ENCODE measurements at regions not wholly inside any gene's neighbourhood (a gene's known extent, or its start where the extent isn't known, plus 50 kb on each side); places are given as distances from the start of the nearest gene placed in this dataset.
"Not testable (repeated sequence)": the region's sequence is repeated elsewhere in the genome, so short reads cannot be mapped to it uniquely, and the experiment has no call there.

DNA sequence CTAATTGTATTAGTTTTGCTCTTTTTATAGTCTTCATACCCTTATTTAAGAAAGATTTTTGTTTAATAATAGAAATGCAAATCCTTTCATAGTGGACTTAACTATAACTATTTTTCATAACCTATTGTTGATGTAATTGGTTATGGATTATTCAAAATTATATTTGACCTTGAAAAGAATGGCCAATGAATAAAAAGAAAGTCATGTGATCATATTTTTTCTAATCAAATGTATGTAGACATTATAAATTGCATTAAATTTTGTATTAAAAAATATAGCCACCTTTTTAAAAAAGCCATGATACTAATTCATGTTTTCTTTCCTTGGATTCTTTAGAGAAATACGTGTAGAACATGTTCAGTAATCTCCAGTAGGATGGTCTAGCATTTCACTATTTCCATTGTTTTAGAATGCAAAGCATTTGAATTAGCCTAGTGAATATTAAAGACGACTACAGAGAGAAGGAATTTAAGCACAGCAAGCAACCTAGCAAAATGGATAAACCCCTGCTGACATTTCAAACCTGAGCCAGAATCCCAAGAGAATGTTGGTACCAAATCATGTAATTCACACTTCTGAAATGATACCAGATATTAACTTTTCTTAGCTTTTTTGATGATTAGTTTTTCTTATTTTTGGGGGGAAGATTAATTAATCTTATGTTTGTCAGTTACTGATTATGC is 1297.4 kb upstream of the MIR17HG start:
- Histone ChIP-seq H3K27ac (no peak overlapping the region), H3K4me1 (no peaks in the 10 kb centered on the region), H3K4me3 (no peak overlapping the region), H3K27me3 (no peaks in the 10 kb centered on the region), H3K36me3 (no peaks in the 10 kb centered on the region), H3K9me3 (no peaks in the 10 kb centered on the region)
- TF ChIP-seq, protein P1, sequence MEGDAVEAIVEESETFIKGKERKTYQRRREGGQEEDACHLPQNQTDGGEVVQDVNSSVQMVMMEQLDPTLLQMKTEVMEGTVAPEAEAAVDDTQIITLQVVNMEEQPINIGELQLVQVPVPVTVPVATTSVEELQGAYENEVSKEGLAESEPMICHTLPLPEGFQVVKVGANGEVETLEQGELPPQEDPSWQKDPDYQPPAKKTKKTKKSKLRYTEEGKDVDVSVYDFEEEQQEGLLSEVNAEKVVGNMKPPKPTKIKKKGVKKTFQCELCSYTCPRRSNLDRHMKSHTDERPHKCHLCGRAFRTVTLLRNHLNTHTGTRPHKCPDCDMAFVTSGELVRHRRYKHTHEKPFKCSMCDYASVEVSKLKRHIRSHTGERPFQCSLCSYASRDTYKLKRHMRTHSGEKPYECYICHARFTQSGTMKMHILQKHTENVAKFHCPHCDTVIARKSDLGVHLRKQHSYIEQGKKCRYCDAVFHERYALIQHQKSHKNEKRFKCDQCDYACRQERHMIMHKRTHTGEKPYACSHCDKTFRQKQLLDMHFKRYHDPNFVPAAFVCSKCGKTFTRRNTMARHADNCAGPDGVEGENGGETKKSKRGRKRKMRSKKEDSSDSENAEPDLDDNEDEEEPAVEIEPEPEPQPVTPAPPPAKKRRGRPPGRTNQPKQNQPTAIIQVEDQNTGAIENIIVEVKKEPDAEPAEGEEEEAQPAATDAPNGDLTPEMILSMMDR (IDR thresholded peaks at IDR 0.05) = no peak
- TF ChIP-seq POLR2AphosphoS5 (IDR thresholded peaks at IDR 0.05) (no peak), EP300 (IDR thresholded peaks at IDR 0.05) (no peak), POLR2A (IDR thresholded peaks at IDR 0.05) (no peak)
- WGBS, 2 donors (ENCODE audit: low coverage in 1 of 2) = 30 to 39% methylated on average over 2 of the region's 2 CpGs
- no peak for ATAC-seq

DNA sequence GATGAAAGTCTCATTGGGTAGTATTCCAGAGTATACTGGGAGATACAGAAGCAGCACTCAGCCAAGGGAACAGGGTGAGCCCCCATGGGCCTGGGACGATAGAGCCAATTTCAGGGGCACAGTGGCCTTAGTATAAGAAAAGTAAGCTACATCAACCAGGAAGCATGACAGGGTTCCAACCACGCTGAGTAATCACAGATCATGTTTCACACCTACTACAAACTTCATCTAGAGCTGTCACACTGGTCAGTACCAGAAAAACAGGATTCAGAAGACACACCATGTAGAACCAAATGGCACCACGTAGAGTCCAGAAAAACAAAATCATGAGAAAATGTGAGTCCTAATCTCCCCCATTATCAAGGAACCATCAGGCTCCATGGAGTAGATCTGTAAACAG is 1292.4 kb upstream of the MIR17HG start:
- WGBS, 2 donors (ENCODE audit: low coverage in 1 of 2) = 50 to 79% methylated on average over 2 to 3 of the region's 3 CpGs
- no peaks in the 10 kb centered on the region for H3K9me3 ChIP-seq
- no peak overlapping the region for H3K27ac ChIP-seq
- ATAC-seq = no peak
- no peaks in the 10 kb centered on the region for H3K4me1 ChIP-seq
- no peaks in the 10 kb centered on the region for H3K27me3 ChIP-seq
- H3K36me3 ChIP-seq = no peaks in the 10 kb centered on the region
- H3K4me3 ChIP-seq = no peak overlapping the region
- TF ChIP-seq POLR2A (IDR thresholded peaks at IDR 0.05) (no peak), EP300 (IDR thresholded peaks at IDR 0.05) (no peak), POLR2AphosphoS5 (IDR thresholded peaks at IDR 0.05) (no peak)
- TF ChIP-seq, protein P1 (IDR thresholded peaks at IDR 0.05) = no peak

DNA sequence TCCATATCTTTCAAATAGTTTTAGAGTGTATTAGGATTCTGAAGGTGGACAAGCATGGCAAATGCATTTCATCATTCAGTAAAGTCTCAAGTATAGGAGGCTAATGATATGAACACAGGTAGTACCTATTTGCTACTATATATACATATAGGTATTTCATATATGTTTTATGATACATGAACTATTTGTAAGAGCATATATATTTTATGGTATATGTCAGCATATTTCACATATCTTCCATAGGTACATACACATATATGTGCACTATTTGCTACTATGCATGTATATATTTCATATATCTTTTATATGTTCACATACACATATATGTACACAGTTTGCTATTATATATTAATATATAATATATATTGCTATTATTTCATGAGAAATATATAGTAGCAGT is 1291.7 kb upstream of the MIR17HG start:
- no peaks in the 10 kb centered on the region for H3K4me1 ChIP-seq
- H3K4me3 ChIP-seq = no peak overlapping the region
- H3K36me3 ChIP-seq = no peaks in the 10 kb centered on the region
- TF ChIP-seq EP300 (IDR thresholded peaks at IDR 0.05) (no peak), POLR2AphosphoS5 (IDR thresholded peaks at IDR 0.05) (no peak), POLR2A (IDR thresholded peaks at IDR 0.05) (no peak)
- TF ChIP-seq, protein P1 (IDR thresholded peaks at IDR 0.05) = no peak
- no peaks in the 10 kb centered on the region for H3K9me3 ChIP-seq
- ATAC-seq = no peak
- H3K27ac ChIP-seq = no peak overlapping the region
- H3K27me3 ChIP-seq = no peaks in the 10 kb centered on the region

DNA sequence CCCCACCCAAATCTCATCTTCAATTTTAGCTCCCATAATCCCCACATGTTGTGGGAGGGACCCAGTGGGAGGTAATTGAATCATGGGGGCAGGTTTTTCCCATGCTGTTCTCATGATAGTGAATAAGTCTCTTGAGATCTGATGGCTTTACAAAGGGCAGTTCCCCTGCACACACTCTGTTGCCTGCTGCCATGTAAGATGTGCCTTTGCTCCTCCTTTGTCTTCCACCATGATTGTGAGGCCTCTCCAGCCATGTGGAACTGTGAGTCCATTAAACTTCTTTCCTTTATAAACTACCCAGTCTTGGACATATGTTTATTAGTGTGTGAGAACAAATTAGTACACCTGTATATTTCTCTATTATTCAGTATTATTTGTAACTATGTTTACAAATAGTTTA is 1283.3 kb upstream of the MIR17HG start:
- H3K4me1 ChIP-seq, H3K27ac ChIP-seq, H3K27me3 ChIP-seq, H3K9me3 ChIP-seq, H3K4me3 ChIP-seq, H3K36me3 ChIP-seq, ATAC-seq: not testable (repeated sequence)

DNA sequence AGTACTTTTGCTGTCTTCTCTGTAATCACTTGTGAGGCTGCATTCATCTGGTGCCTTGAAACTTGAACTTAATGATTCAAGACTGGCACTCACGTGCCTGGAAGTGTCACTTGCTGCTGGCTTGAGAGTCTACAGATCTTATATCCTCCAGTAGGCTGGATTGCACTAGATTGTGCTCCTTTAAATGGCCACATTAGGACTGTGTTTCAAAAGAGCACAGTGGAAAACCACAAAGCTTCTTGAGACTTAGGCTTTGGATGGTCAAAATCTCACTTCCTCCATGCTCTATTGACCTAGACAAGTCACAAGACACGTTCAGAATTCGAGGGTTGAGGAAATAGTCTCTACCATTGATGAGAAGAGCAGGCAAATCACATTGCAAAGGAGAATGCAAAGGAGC is 1278.8 kb upstream of the MIR17HG start:
- WGBS, 2 donors (ENCODE audit: low coverage in 1 of 2) = 47 to 55% methylated on average over 3 of the region's 3 CpGs
- TF ChIP-seq POLR2AphosphoS5 (IDR thresholded peaks at IDR 0.05) (no peak), EP300 (IDR thresholded peaks at IDR 0.05) (no peak), POLR2A (IDR thresholded peaks at IDR 0.05) (no peak)
- TF ChIP-seq, protein P1 (IDR thresholded peaks at IDR 0.05) = no peak
- no peaks in the 10 kb centered on the region for H3K36me3 ChIP-seq
- no peak for ATAC-seq
- H3K27ac ChIP-seq = no peak overlapping the region
- H3K4me1 ChIP-seq = no peaks in the 10 kb centered on the region
- H3K4me3 ChIP-seq = no peak overlapping the region
- no peaks in the 10 kb centered on the region for H3K9me3 ChIP-seq
- no peaks in the 10 kb centered on the region for H3K27me3 ChIP-seq

All from gastroesophageal sphincter (tissue), 4 donors.